NB4 (cell line): ENCODE measurements at regions not wholly inside any gene's neighbourhood (a gene's known extent, or its start where the extent isn't known, plus 50 kb on each side); places are given as distances from the start of the nearest gene placed in this dataset.

ENCODE experiments used
- CTCF ChIP-seq: IDR thresholded peaks from one replicate; pipeline ENCODE4 v1.5.1; 2012; ENCODE audit warnings: low read depth, low read length
- MYC ChIP-seq: IDR thresholded peaks from 2 replicates; pipeline ENCODE4 v1.6.1; 2011; ENCODE audit warnings: low read depth, low read length
- POLR2A ChIP-seq: IDR thresholded peaks from 2 replicates; pipeline ENCODE4 v1.6.1; 2011; ENCODE audit warnings: mild to moderate bottlenecking; ENCODE audit not compliant: insufficient read length; ENCODE audit errors: extremely low read depth

GRCh38 chr16:86931410-86931941, 353.1 kb downstream of the FOXL1 start:
- no peak for TF ChIP-seq CTCF
- no peak for TF ChIP-seq POLR2A
- no peak for TF ChIP-seq MYC
